Smooth muscle cell (in vitro differentiated cells): ENCODE measurements at regions not wholly inside any gene's neighbourhood (a gene's known extent, or its start where the extent isn't known, plus 50 kb on each side); places are given as distances from the start of the nearest gene placed in this dataset.

ENCODE experiments used
- DNase-seq: peaks from one replicate; lab custom pipeline; 2025; ENCODE audit not compliant: unreplicated experiment; lab: John Stamatoyannopoulos, UW
- H2AFZ ChIP-seq: fragments of 200-600 bp; sonication (generic); 2 replicates; pipeline ENCODE4 v1.6.0; 2016; ENCODE audit warnings: antibody characterized with exemption, low read depth, mild to moderate bottlenecking
- H3F3A ChIP-seq: fragments of 200-600 bp; sonication (generic); 2 replicates; pipeline ENCODE4 v1.6.0; 2017; ENCODE audit warnings: antibody characterized with exemption, low read depth
- H3K27ac ChIP-seq: fragments of 200-600 bp; sonication (generic); 2 replicates; pipeline ENCODE4 v1.5.1; 2016; ENCODE audit warnings: low read depth, mild to moderate bottlenecking
- H3K27me3 ChIP-seq: fragments of 200-600 bp; sonication (generic); 2 replicates; pipeline ENCODE4 v1.6.1; 2016; ENCODE audit warnings: low read depth, mild to moderate bottlenecking
- H3K36me3 ChIP-seq: fragments of 200-600 bp; sonication (generic); 2 replicates; pipeline ENCODE4 v1.5.1; 2016; ENCODE audit warnings: low read depth
- H3K4me1 ChIP-seq: fragments of 200-600 bp; sonication (generic); 2 replicates; pipeline ENCODE4 v1.5.1; 2016; ENCODE audit warnings: low read depth
- H3K4me2 ChIP-seq: fragments of 200-600 bp; sonication (generic); 2 replicates; pipeline ENCODE4 v1.6.0; 2016; ENCODE audit warnings: mild to moderate bottlenecking
- H3K4me3 ChIP-seq: fragments of 200-600 bp; sonication (generic); 2 replicates; pipeline ENCODE4 v1.5.1; 2016; ENCODE audit warnings: mild to moderate bottlenecking
- H3K79me2 ChIP-seq: fragments of 200-600 bp; sonication (generic); 2 replicates; pipeline ENCODE4 v1.6.0; 2016; ENCODE audit warnings: low read depth, mild to moderate bottlenecking
- H3K9ac ChIP-seq: fragments of 200-600 bp; sonication (generic); 2 replicates; pipeline ENCODE4 v1.6.0; 2016; ENCODE audit warnings: low read depth
- H3K9me3 ChIP-seq: fragments of 200-600 bp; sonication (generic); replicated peaks from 2 replicates; pipeline ENCODE4 v1.5.1; 2016; ENCODE audit warnings: low read depth
- H4K20me1 ChIP-seq: fragments of 200-600 bp; sonication (generic); 2 replicates; pipeline ENCODE4 v1.6.0; 2016; ENCODE audit warnings: low read depth
- WGBS: methylation state at CpG from one replicate; pipeline ENCODE4 v1.1.7; 2016; ENCODE audit warnings: low lambda C conversion rate; 5-methylcytosine and 5-hydroxymethylcytosine counted together
- TF ChIP-seq, protein P1 (sequence below): fragments of 200-600 bp; sonication (generic); IDR thresholded peaks from 2 replicates; pipeline ENCODE4 v1.5.1; 2017; ENCODE audit warnings: borderline replicate concordance, mild to moderate bottlenecking, antibody characterized with exemption; ENCODE audit not compliant: insufficient read depth, poor library complexity, severe bottlenecking

DNA sequence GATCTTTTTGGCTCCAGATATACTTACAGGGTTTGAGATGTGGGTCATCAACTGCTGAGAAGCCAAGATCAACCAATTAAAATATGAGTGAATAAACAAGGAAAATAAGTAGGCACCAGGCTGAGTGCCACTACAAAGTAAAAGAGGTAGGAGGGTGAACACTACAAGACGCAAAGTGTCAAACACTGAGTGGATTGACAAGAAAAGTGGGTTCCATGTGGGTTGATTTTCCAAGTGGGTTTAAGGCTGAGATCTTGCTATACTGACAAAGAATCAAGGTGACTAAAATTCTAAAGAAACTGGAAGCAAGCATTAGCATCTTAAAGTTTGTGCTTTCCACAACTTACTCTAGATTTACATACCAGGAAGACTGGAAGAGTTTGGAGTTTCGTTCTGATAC lies 160.4 kb upstream of the SPACA1 start:
- Histone ChIP-seq H3K36me3 (no peaks in the 10 kb centered on the region), H3K27ac (no peak overlapping the region), H3K9me3 (no peaks in the 10 kb centered on the region), H3K4me1 (no peaks in the 10 kb centered on the region), H3K79me2 (no peaks in the 10 kb centered on the region), H2AFZ (no peak overlapping the region), H3K9ac (no peak overlapping the region), H3K4me2 (no peak overlapping the region), H3F3A (no peaks in the 10 kb centered on the region), H3K27me3 (peaks cover 11% of the 10 kb centered on the region), H3K4me3 (no peak overlapping the region), H4K20me1 (no peaks in the 10 kb centered on the region)
- WGBS = 87% methylated on average over 2 of the region's 2 CpGs
- no peak for DNase-seq
- TF ChIP-seq, protein P1, sequence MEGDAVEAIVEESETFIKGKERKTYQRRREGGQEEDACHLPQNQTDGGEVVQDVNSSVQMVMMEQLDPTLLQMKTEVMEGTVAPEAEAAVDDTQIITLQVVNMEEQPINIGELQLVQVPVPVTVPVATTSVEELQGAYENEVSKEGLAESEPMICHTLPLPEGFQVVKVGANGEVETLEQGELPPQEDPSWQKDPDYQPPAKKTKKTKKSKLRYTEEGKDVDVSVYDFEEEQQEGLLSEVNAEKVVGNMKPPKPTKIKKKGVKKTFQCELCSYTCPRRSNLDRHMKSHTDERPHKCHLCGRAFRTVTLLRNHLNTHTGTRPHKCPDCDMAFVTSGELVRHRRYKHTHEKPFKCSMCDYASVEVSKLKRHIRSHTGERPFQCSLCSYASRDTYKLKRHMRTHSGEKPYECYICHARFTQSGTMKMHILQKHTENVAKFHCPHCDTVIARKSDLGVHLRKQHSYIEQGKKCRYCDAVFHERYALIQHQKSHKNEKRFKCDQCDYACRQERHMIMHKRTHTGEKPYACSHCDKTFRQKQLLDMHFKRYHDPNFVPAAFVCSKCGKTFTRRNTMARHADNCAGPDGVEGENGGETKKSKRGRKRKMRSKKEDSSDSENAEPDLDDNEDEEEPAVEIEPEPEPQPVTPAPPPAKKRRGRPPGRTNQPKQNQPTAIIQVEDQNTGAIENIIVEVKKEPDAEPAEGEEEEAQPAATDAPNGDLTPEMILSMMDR = no peak

DNA sequence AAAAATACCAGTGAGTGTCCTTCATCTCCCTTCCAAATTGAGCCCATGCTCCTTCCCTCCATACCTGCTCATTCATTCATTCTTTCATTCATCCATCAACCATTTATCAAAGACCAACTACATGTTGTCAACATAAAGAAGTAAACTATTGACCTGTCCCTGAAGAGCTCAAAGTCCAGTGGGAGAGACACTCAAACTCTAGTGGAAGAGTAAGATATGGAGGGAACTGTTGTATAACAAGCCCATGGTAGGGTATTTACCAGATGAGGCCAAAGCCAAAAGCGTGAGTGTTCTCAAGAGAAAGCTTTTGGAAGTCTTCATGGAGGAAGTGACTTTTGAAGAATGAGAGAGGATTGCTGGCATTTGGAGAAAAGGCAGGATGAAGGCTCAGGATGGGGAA lies 163.4 kb upstream of the SPACA1 start:
- Histone ChIP-seq H3K4me1 (no peaks in the 10 kb centered on the region), H3K27me3 (peaks cover 21% of the 10 kb centered on the region), H3K27ac (no peak overlapping the region), H3K9me3 (no peaks in the 10 kb centered on the region), H4K20me1 (no peaks in the 10 kb centered on the region), H3K4me2 (no peak overlapping the region), H3K4me3 (no peak overlapping the region), H3K36me3 (no peaks in the 10 kb centered on the region), H3K9ac (no peak overlapping the region), H2AFZ (no peak overlapping the region), H3K79me2 (no peaks in the 10 kb centered on the region), H3F3A (no peaks in the 10 kb centered on the region)
- 94% methylated on average over 1 of the region's 1 CpG for WGBS
- DNase-seq = no peak
- TF ChIP-seq, protein P1 = no peak

DNA sequence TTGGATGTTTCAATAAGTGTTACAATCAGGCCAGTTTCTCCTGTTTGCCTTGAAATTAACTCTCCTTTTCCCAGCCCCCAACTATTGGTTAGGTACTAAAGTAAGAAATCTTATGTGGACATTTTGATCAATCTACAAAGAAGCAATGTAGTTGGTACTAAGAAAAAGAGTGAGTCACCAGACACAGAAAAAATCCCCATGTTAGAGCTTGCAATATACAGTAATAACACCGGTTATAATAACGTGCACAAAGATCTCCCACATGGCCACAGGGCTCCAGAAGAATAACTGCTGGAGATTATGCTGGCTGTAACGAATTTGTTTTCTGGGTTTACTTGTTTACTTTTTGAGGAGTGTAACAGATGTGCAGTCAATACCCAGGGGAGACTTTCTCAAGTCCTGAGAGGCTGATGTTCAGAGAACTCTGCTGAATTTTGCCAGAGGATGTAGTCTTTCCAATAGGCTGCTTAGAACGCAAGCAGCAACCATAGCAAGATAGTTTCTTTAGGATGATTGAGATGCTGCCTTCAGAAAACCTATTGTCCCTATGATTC lies 166.2 kb upstream of the SPACA1 start:
- 87% methylated on average over 4 of the region's 4 CpGs for WGBS
- no peak overlapping the region for H3K4me3 ChIP-seq
- H3K4me1 ChIP-seq = no peaks in the 10 kb centered on the region
- H3K79me2 ChIP-seq = no peaks in the 10 kb centered on the region
- H3K4me2 ChIP-seq = no peak overlapping the region
- H3K9me3 ChIP-seq = no peaks in the 10 kb centered on the region
- DNase-seq = no peak
- H4K20me1 ChIP-seq = no peaks in the 10 kb centered on the region
- H3K27ac ChIP-seq = no peak overlapping the region
- H2AFZ ChIP-seq = no peak overlapping the region
- peaks cover 31% of the 10 kb centered on the region for H3K27me3 ChIP-seq
- H3K36me3 ChIP-seq = no peaks in the 10 kb centered on the region
- TF ChIP-seq, protein P1 = no peak
- H3F3A ChIP-seq = no peaks in the 10 kb centered on the region
- no peak overlapping the region for H3K9ac ChIP-seq

DNA sequence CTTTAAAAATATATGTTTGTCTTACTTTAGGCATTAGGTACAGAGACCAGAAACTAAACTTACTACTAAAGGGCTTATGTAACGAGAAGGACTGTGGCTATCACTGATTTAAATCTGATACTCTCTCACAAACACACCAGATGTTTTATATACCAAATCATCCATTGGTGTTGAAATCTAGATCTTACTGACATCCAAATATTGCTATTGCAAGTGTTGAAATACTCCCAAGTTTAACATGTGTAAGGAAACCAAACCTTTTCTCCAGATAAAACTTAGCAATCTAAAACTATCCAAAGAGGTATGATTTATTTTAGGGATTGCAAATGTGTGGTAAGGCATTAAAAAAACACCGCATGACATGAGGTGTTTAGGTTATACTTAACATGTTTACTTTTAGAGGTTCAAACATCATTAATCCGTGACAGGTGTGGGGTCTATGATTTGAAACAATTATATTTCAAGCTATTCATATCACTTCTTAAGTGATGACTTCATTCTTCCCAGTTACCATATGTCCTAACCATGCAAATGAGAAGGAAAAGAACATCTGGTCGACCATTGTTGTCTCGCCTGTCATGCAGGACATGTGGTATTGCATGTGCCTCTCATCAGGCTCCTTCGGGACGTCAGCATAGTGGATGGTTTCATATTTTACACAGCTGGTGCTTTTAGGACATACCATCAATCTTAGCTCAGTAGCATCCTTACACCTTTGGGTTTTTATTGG lies 168.3 kb upstream of the SPACA1 start:
- Histone ChIP-seq H3K9ac (no peak overlapping the region), H3K4me1 (no peaks in the 10 kb centered on the region), H3K27ac (no peak overlapping the region), H3K79me2 (no peaks in the 10 kb centered on the region), H3K36me3 (no peaks in the 10 kb centered on the region), H3K27me3 (peaks cover 41% of the 10 kb centered on the region), H3F3A (no peaks in the 10 kb centered on the region), H3K4me2 (no peak overlapping the region), H3K9me3 (no peaks in the 10 kb centered on the region), H3K4me3 (no peak overlapping the region), H4K20me1 (no peaks in the 10 kb centered on the region), H2AFZ (no peak overlapping the region)
- WGBS = 84% methylated on average over 7 of the region's 7 CpGs
- TF ChIP-seq, protein P1 = no peak
- no peak for DNase-seq
